ENCODE measurements at regions not wholly inside any gene's neighbourhood (a gene's known extent, or its start where the extent isn't known, plus 50 kb on each side); places are given as distances from the start of the nearest gene placed in this dataset.

GRCh38 chr2:74065456-74065855, 80.7 kb downstream of the TET3 start:
- DNase-seq (no peak), ATAC-seq (no peak)

GRCh38 chr2:74066491-74067203, 81.1 kb downstream of the BOLA3 start:
- ATAC-seq (no peak), DNase-seq (no peak)

- DNase-seq = no peak
- ATAC-seq = no peak
These were observed 80.4 kb downstream of the BOLA3 start for GRCh38 chr2:74067221-74067747.

- ATAC-seq (no peak), DNase-seq (no peak)
These were observed 76.7 kb downstream of the BOLA3 start for GRCh38 chr2:74070991-74071390.

GRCh38 chr2:74071426-74071825, 76.3 kb downstream of the BOLA3 start:
- no peak for DNase-seq
- no peak for ATAC-seq

GRCh38 chr2:74072565-74072964, 75.1 kb downstream of the BOLA3 start:
- DNase-seq = no peak
- ATAC-seq = no peak

- DNase-seq = no peak
- ATAC-seq = no peak
These were observed 73.2 kb downstream of the BOLA3 start for GRCh38 chr2:74074487-74074886.

GRCh38 chr2:74076074-74076470, 71.6 kb downstream of the BOLA3 start:
- DNase-seq (no peak), ATAC-seq (no peak)

GRCh38 chr2:74077636-74078035, 70.1 kb downstream of the BOLA3 start:
- DNase-seq (no peak), ATAC-seq (no peak)

- ATAC-seq = no peak
- DNase-seq = no peak
These were observed 69.2 kb downstream of the BOLA3 start for GRCh38 chr2:74078466-74078865.

- peak; percentile 32 for ATAC-seq
- no peak for DNase-seq
These were observed 68.0 kb downstream of the BOLA3 start for GRCh38 chr2:74079522-74080341.

GRCh38 chr2:74080346-74080745, 67.4 kb downstream of the BOLA3 start:
- DNase-seq (no peak), ATAC-seq (no peak)

GRCh38 chr2:74081030-74081762, 66.5 kb downstream of the BOLA3 start:
- no peak for DNase-seq
- ATAC-seq = no peak

GRCh38 chr2:74081763-74082110, 66.0 kb downstream of the BOLA3 start:
- no peak for DNase-seq
- no peak for ATAC-seq

- ATAC-seq (no peak), DNase-seq (no peak)
These were observed 64.0 kb downstream of the BOLA3 start for GRCh38 chr2:74083750-74084149.
